ENCODE measurements at regions not wholly inside any gene's neighbourhood (a gene's known extent, or its start where the extent isn't known, plus 50 kb on each side); places are given as distances from the start of the nearest gene placed in this dataset.

DNA sequence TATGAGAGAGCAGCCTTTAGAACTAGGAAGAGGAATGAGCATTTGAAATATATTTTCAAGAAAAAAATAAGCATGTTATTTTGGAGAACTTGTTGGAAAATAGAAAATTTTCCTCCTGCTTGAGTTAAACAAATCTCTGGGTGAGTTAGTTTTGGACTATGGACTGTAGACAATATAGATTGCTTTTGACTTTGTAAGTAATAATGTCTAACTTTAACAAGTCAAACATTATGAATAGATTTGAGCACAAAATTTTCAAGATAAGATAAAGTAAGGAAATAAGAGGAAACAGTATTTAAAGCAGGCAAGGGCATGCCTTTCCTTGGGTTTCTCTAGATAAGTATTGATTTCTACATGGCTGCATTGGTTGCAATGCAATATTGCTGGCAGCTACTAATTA, 360.8 kb downstream of the LMO4 start:
- in situ Hi-C loops (cut with HindIII; ENCODE audit: low pct_unique_long_range_greater_than_20kb, low sequenced_read_pairs) = no loop called here
- TF ChIP-seq JUND (IDR thresholded peaks at IDR 0.05; ENCODE audit: low read depth) = no peak
- no peak for DNase-seq (ENCODE audit: low read depth in 1 of 2, low spot score in 1 of 2)

DNA sequence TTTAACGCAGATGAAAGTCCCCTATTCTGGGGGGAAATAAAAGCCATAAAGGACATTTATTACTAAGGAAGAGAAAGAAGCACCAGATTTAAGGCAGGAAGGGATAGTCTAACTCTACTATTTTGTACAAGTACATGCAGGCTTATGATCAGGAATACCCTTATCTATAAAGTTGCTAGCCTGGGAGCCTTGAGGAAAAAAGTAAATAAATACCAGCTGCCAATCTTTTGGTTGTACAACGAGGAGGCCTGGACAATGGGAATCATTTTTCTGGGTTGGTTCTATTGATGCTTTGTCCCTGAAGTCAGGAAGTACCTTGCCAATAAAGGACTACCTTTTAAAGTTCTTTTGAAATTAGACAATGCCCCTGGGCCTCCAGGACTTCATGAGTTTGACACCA, 367.8 kb downstream of the LMO4 start:
- DNase-seq (ENCODE audit: low read depth in 1 of 2, low spot score in 1 of 2) = no peak
- in situ Hi-C loops (cut with HindIII; ENCODE audit: low pct_unique_long_range_greater_than_20kb, low sequenced_read_pairs) = no loop called here
- TF ChIP-seq JUND (IDR thresholded peaks at IDR 0.05; ENCODE audit: low read depth) = no peak

DNA sequence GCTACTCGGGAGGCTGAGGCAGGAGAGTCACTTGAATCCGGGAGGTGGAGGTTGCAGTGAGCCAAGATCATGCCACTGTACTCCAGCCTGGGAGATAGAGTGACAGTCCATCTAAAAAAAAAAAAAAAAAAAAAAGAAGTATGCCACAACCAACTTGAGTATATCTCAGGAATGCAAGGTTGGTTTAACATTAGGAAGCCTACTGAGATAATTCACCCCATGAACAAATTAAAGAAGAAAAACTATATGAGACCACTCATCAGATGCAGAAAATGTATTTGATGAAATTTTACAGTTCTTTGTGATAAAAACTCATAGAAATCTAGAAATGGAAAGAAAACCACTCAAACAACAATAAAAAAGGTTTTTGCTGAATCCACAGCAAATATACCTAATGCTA, 373.8 kb downstream of the LMO4 start:
- DNase-seq (ENCODE audit: low read depth in 1 of 2, low spot score in 1 of 2) = no peak
- in situ Hi-C loops (cut with HindIII; ENCODE audit: low pct_unique_long_range_greater_than_20kb, low sequenced_read_pairs) = no loop called here
- no peak for TF ChIP-seq JUND (IDR thresholded peaks at IDR 0.05; ENCODE audit: low read depth)

DNA sequence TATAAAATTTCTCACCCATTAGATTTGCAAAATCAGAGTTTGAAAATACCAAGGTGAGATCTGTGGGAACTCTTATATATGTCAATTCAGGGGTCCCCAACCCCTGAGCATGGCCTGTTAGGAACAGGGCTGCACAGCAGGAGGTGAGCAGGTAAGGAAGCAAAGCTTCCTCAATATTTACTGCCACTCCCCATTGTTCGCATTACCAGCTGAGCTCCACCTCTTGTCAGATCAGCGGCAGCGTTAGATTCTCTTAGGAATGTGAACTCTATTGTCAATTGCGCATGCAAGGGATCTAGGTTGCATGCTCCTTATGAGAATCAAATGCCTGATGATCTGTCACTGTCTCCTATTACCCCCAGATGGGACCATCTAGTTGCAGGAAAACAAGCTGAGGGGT, 376.6 kb downstream of the LMO4 start:
- in situ Hi-C loops (cut with HindIII; ENCODE audit: low pct_unique_long_range_greater_than_20kb, low sequenced_read_pairs) = no loop called here
- no peak for DNase-seq (ENCODE audit: low read depth in 1 of 2, low spot score in 1 of 2)

DNA sequence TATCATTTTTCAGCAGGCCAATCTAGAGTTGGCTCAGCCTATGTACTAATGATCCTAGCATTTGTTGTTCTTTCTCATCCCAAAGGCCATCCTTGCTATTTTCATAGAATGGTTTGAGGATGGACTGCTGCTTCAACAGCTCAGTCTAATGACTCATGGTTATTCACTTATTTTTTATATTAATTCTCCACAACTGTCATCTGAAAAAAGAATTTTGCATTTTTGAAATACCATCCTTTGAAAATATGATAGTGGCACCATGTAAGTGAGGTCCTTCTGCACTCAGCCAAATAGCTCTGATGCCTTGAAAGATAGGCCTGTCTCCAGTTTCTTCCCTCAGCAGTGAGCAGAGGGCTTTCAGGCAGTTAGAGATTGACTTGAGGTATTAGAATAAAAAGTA, 377.5 kb downstream of the LMO4 start:
- no peak for DNase-seq (ENCODE audit: low read depth in 1 of 2, low spot score in 1 of 2)
- in situ Hi-C loops (cut with HindIII; ENCODE audit: low pct_unique_long_range_greater_than_20kb, low sequenced_read_pairs) = no loop called here
- TF ChIP-seq JUND (IDR thresholded peaks at IDR 0.05; ENCODE audit: low read depth) = no peak

More for the DNA sequence above, 376.6 kb downstream of the LMO4 start:
- no peak for TF ChIP-seq JUND (IDR thresholded peaks at IDR 0.05; ENCODE audit: low read depth)

DNA sequence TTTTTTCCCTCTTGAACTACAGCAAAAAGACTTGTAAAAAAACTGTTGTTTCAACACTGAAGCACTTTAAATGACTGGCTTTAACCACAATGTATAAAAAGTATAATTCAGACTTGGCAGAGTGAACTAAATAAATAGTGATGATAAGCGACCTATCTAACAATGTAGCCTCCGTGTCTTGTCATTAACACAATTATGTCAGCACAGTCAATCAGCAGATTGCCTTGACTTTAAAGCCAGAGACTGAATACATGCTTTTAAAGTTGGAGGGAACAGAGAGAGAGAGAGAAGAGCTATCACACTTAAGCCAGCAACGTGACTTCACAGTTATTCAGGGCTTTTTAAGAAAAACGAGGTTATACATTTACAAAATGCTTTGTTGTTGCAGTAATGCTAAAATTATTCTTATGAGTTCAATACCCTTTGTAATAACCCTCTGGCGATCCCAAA, 378.1 kb downstream of the LMO4 start:
- DNase-seq (ENCODE audit: low read depth in 1 of 2, low spot score in 1 of 2) = no peak
- in situ Hi-C loops (cut with HindIII; ENCODE audit: low pct_unique_long_range_greater_than_20kb, low sequenced_read_pairs) = no loop called here
- no peak for TF ChIP-seq JUND (IDR thresholded peaks at IDR 0.05; ENCODE audit: low read depth)

DNA sequence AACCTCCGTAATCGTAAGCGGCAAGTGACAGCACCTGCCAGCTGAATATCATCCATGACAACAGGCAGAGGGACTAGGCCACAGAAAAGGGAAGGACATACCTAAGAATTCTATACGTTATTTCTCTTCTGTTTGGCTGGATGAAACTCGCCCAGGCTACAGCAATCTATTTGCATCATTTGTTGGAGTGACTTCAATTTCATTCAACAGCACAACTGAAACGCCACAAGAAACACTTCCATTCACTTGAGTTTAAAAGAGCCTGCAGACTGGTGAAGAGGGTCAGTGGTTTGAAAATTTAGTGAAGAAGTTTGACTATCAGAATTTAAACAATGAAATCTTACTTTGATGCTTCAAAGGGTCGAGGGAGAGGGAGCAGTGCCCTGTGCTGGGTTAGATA, 378.7 kb downstream of the LMO4 start:
- no peak for TF ChIP-seq JUND (IDR thresholded peaks at IDR 0.05; ENCODE audit: low read depth)
- in situ Hi-C loops (cut with HindIII; ENCODE audit: low pct_unique_long_range_greater_than_20kb, low sequenced_read_pairs) = no loop called here
- DNase-seq (ENCODE audit: low read depth in 1 of 2, low spot score in 1 of 2) = no peak

DNA sequence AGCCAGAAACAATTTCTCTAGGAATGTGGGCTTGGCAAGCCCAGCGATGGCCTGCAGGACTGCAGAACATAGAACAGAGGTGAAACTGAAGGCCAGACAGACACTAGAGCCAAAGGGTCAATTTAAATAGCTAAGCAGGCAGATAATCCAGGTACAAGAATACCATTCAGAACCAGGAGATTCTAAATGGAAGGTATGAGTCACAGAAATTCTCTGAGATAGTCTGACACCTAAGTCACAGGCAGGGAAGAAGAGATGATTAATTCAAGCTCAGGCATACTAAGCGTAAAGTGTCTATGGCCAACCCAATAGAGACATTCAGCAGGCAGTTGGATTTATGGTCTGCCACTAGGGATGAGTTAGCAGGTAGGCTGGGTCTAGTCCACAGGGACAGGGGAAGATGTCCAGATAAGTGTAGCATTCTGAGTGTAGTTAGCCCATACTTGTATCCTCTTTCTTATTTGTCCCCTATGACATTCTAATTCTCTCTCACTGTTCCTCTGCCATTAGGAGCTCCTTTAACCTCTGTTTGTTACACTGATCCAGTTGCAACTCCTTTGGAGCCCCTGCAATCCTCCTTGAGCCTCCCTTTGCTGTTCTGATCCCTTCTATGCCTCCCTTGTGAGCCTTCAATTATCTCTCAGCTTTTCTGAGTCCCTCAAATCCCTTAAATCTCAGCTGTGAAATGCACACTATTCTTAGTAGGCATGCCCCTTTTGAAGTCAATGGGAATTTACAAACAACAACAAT, 383.8 kb downstream of the LMO4 start:
- in situ Hi-C loops (cut with HindIII; ENCODE audit: low pct_unique_long_range_greater_than_20kb, low sequenced_read_pairs) = no loop called here
- no peak for TF ChIP-seq JUND (IDR thresholded peaks at IDR 0.05; ENCODE audit: low read depth)
- DNase-seq (ENCODE audit: low read depth in 1 of 2, low spot score in 1 of 2) = no peak

DNA sequence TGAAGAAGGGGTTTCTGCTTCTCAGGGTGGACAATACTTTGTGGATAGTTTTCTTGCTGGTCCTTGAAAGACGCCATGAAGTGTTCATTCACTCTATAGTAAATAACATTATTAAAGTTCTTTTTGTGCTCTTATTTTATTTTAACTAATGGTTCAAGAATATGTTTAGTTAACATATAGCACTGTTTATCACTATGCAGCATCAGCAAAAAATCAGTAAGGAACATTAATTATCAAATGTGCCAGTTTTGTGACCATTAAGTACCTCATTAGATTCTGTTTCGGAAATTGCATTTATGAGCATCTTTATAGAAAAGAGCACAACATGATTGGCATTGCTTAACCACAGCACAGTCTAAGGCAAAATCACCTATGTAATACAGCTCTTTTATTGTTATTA, 385.6 kb downstream of the LMO4 start:
- no peak for DNase-seq (ENCODE audit: low read depth in 1 of 2, low spot score in 1 of 2)
- in situ Hi-C loops (cut with HindIII; ENCODE audit: low pct_unique_long_range_greater_than_20kb, low sequenced_read_pairs) = no loop called here
- TF ChIP-seq JUND (IDR thresholded peaks at IDR 0.05; ENCODE audit: low read depth) = no peak

DNA sequence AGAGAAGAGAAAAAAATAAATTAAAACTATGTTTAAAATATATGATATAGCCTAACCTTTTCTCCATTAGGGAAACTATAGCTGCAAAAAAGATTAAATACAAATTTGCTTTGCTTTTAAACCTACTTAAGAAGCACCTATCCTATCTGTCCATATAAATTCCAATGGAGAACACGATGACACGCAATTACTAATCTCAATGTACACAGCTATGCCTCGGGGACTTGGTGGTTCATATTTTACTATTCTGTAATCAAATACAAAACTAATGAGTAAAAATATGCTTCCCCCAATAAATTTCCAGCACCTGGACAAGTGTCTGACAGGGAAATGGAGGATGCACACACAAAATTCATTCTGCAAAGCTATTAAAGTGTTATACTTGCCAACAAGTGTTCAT, 386.4 kb downstream of the LMO4 start:
- in situ Hi-C loops (cut with HindIII; ENCODE audit: low pct_unique_long_range_greater_than_20kb, low sequenced_read_pairs) = no loop called here
- DNase-seq (ENCODE audit: low read depth in 1 of 2, low spot score in 1 of 2) = peak in 1 of 2 experiments; percentile 81
- no peak for TF ChIP-seq JUND (IDR thresholded peaks at IDR 0.05; ENCODE audit: low read depth)

DNA sequence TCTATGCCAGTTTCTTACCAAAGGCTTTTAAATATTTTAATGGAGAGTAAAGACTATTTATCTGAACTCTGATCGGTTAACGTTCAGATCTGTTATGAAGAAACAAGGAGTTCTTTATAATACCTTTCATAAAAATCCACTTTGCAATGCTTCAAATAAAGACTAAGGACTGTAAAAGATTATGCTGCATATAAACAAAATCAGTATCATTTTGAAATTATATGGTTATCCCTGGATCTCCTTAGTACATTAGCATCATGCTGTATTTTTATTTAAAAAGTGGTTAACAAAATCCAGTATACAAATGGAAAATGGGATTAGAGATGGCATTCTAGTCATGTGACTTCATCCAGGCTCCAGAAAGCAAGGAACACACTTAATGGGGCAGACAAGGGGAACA, 386.8 kb downstream of the LMO4 start:
- in situ Hi-C loops (cut with HindIII; ENCODE audit: low pct_unique_long_range_greater_than_20kb, low sequenced_read_pairs) = no loop called here
- peak in 1 of 2 experiments; percentile 35 for DNase-seq (ENCODE audit: low read depth in 1 of 2, low spot score in 1 of 2)
- no peak for TF ChIP-seq JUND (IDR thresholded peaks at IDR 0.05; ENCODE audit: low read depth)

DNA sequence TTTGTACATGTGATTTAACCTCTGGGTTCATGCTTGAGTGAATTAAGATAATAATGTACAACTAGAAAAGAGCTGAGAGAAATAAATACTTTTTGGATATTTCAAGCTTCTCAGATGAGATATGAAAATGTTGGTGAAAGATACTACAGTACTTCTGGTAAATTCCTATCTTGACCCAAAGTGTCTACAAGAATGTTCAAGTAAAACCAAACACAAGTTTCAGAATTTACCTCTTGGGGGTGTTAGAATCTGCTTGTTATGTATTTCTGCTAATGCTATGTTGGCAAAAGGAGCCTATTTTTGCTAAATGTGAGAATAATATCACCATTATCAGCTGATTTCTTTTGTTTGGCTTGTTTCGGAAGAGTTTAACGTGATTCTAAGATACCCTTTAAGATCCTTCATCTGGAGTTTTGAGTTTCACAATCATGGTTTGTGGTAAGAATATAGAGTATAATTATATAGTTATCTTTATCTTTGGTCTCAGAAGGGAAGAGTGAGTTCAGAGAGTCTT, 388.5 kb downstream of the LMO4 start:
- TF ChIP-seq JUND (IDR thresholded peaks at IDR 0.05; ENCODE audit: low read depth) = no peak
- in situ Hi-C loops (cut with HindIII; ENCODE audit: low pct_unique_long_range_greater_than_20kb, low sequenced_read_pairs) = no loop called here
- DNase-seq (ENCODE audit: low read depth in 1 of 2, low spot score in 1 of 2) = no peak

DNA sequence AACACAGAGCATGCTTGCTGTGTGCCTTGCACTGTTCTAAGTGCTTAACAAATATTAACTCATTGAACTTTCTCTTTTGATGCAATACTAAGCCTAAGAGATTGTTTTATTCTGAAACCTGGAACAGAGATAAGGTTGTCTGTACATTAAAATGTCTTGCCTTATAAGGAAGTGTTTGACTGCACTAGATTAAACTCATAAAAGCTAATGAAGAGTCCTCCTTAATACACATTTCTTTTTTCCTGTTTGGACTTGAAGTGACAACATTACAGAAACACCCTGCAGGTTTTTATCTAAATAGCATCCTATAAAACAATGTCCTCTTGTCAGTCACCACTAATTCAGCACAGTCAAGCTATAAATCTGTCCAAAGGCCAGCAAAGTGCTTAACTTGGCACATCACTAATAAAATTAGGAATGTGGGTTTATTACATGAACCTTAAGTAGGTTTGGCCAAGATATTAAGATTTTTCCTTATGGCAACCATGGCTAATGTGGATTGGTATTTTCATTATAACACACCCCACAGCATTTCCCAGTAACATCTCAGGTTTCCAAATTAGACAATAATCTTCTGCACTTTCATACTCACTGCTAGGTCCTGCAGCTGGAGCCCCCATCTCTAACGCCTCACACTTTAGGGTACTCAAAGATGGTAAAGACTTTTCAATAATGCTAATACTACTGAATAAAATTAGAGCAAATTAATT, 389.7 kb downstream of the LMO4 start:
- peak in 1 of 2 experiments; percentile 80 for DNase-seq (ENCODE audit: low read depth in 1 of 2, low spot score in 1 of 2)
- in situ Hi-C loops (cut with HindIII; ENCODE audit: low pct_unique_long_range_greater_than_20kb, low sequenced_read_pairs) = no loop called here

More for the DNA sequence above, 389.7 kb downstream of the LMO4 start:
- 0 out of 2 replicates have a peak, but pooled peaks have one; percentile 18 for TF ChIP-seq JUND (IDR thresholded peaks at IDR 0.05; ENCODE audit: low read depth)

All from T47D (cell line).